ENCODE measurements at regions not wholly inside any gene's neighbourhood (a gene's known extent, or its start where the extent isn't known, plus 50 kb on each side); places are given as distances from the start of the nearest gene placed in this dataset.
"Not testable (repeated sequence)": the region's sequence is repeated elsewhere in the genome, so short reads cannot be mapped to it uniquely, and the experiment has no call there.

GRCh38 chr5:82532075-82532474 lies 253.9 kb upstream of the RPS23 start:
- TF ChIP-seq CTCF (IDR thresholded peaks at IDR 0.05; ENCODE audit: insufficient read depth, low read depth, low read length); EZH2 (IDR thresholded peaks at IDR 0.05; ENCODE audit: insufficient read depth, low read length): not testable (repeated sequence)
